Osteocyte (in vitro differentiated cells): ENCODE measurements at regions not wholly inside any gene's neighbourhood (a gene's known extent, or its start where the extent isn't known, plus 50 kb on each side); places are given as distances from the start of the nearest gene placed in this dataset.

Experiments used
- DNase-seq: peaks from one replicate; pipeline ENCODE4 v3.0.0; 2021; ENCODE audit warnings: mixed read lengths; ENCODE audit not compliant: unreplicated experiment; ENCODE audit errors: extremely low spot score
- H3K27ac Mint-ChIP-seq: one replicate; pipeline ENCODE4 v1.8.0; 2021; ENCODE audit warnings: mild to moderate bottlenecking, mixed read lengths; ENCODE audit not compliant: unreplicated experiment
- H3K27me3 Mint-ChIP-seq: one replicate; pipeline ENCODE4 v1.8.0; 2021; ENCODE audit warnings: mixed read lengths; ENCODE audit not compliant: unreplicated experiment
- H3K36me3 Mint-ChIP-seq: one replicate; pipeline ENCODE4 v1.8.0; 2021; ENCODE audit warnings: mixed read lengths; ENCODE audit not compliant: unreplicated experiment
- H3K4me1 Mint-ChIP-seq: one replicate; pipeline ENCODE4 v1.8.0; 2021; ENCODE audit warnings: mixed read lengths; ENCODE audit not compliant: unreplicated experiment
- H3K4me3 Mint-ChIP-seq: one replicate; pipeline ENCODE4 v1.8.0; 2021; ENCODE audit warnings: mild to moderate bottlenecking, moderate library complexity, mixed read lengths; ENCODE audit not compliant: unreplicated experiment
- H3K9me3 Mint-ChIP-seq: one replicate; pipeline ENCODE4 v1.8.0; 2021; ENCODE audit warnings: mixed read lengths; ENCODE audit not compliant: unreplicated experiment
- CTCF ChIP-seq: fragments of 200-600 bp; sonication (generic); IDR thresholded peaks from 2 replicates; pipeline ENCODE4 v1.5.0; 2021; ENCODE audit warnings: antibody characterized with exemption, mild to moderate bottlenecking, moderate library complexity

DNA sequence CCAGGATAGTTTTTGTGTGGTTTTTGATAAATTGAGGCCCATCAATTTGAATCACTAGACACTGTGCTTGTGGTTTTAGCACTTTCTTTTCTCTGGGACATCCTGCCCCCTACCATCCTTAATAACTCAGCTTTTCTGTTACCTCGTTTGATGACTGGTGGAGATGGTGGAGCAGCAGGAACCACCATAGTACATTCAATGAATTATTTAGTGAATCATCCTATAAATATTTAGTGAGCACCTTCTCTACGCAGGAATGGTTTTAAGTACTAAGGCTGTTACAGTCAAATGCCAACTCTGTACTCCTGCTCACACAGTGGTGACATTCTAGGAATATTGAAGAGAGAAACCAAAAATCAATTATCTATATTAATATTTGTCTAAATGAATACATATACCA lies 585.2 kb downstream of the HAO1 start:
- no peaks in the 10 kb centered on the region for H3K36me3 Mint-ChIP-seq
- no peak overlapping the region for H3K27ac Mint-ChIP-seq
- TF ChIP-seq CTCF, result no peak
- no peaks in the 10 kb centered on the region for H3K4me1 Mint-ChIP-seq
- H3K9me3 Mint-ChIP-seq, result no peaks in the 10 kb centered on the region
- DNase-seq, result no peak
- no peak overlapping the region for H3K4me3 Mint-ChIP-seq
- no peaks in the 10 kb centered on the region for H3K27me3 Mint-ChIP-seq

- peaks cover 2% of the 10 kb centered on the region for H3K9me3 Mint-ChIP-seq
- no peak for DNase-seq
- no peak for TF ChIP-seq CTCF
- H3K4me3 Mint-ChIP-seq, result no peak overlapping the region
- no peak overlapping the region for H3K27ac Mint-ChIP-seq
- no peaks in the 10 kb centered on the region for H3K36me3 Mint-ChIP-seq
- H3K4me1 Mint-ChIP-seq, result no peaks in the 10 kb centered on the region
- no peaks in the 10 kb centered on the region for H3K27me3 Mint-ChIP-seq
Observed at GRCh38 chr20:7358670-7359069, 581.6 kb downstream of the HAO1 start.

DNA sequence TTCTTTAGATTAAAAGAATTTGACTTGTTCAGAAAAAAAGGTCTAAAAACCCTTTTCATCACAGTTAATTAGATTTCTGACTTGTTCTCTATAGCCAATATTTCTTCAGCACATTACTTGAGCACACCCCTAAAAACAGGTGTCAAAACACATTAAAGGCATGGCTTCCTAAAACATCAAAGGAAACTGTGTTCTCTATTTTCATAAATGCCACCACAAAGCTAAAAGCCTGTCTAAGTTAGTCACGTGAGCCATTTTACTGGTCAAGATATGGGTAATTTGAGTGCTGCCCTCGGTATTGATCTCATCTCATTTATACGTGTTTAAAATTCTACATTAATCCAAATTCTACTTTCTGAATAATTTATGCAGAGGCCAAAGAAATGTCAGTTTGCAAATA lies 580.5 kb downstream of the HAO1 start:
- no peak for TF ChIP-seq CTCF
- Mint-ChIP-seq H3K27me3 (no peaks in the 10 kb centered on the region), H3K27ac (no peak overlapping the region), H3K36me3 (no peaks in the 10 kb centered on the region), H3K4me3 (no peak overlapping the region), H3K9me3 (peaks cover 9% of the 10 kb centered on the region), H3K4me1 (no peaks in the 10 kb centered on the region)
- no peak for DNase-seq

GRCh38 chr20:7361321-7361720 lies 578.9 kb downstream of the HAO1 start:
- Mint-ChIP-seq H3K9me3 (peaks cover 9% of the 10 kb centered on the region), H3K4me1 (no peaks in the 10 kb centered on the region), H3K4me3 (no peak overlapping the region), H3K27ac (no peak overlapping the region), H3K36me3 (no peaks in the 10 kb centered on the region), H3K27me3 (no peaks in the 10 kb centered on the region)
- no peak for DNase-seq
- no peak for TF ChIP-seq CTCF

DNA sequence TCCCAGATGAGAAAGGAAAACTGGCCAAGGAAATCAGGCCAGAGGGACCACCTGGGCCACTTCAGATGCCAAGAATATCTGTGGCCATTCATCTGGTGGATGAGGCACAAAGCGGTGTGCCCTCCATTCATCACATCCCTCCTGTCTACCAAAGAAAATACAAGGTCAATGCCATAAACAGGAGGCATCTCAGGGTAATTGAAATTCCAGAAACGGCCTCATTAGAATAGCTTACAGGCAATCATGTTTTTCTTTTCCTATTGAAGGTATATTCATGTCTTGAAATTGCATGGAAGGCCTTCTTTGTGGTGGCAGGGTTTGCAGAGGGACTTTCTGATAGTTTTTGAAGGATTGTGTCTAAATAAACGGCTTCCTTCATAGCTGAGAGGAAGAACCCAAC lies 578.3 kb downstream of the HAO1 start:
- Mint-ChIP-seq H3K4me1 (no peaks in the 10 kb centered on the region), H3K9me3 (peaks cover 9% of the 10 kb centered on the region), H3K36me3 (no peaks in the 10 kb centered on the region), H3K4me3 (no peak overlapping the region), H3K27ac (no peak overlapping the region), H3K27me3 (no peaks in the 10 kb centered on the region)
- DNase-seq, result no peak
- TF ChIP-seq CTCF, result no peak
